Breast epithelium (tissue), 4 donors: ENCODE measurements at regions not wholly inside any gene's neighbourhood (a gene's known extent, or its start where the extent isn't known, plus 50 kb on each side); places are given as distances from the start of the nearest gene placed in this dataset.
"Not testable (repeated sequence)": the region's sequence is repeated elsewhere in the genome, so short reads cannot be mapped to it uniquely, and the experiment has no call there.

Experiments
- DNase-seq, 2 donors: peaks; one replicate each; pipeline ENCODE4 v3.0.0-alpha.2; 2019; ENCODE audit warnings: low spot score in 2 of 2
- H3K27ac ChIP-seq, 2 donors: fragments of 200-600 bp; sonication (generic) in 1 of 2; one replicate each; pipeline ENCODE4 v1.5.1; 2016 to 2019; ENCODE audit warnings: mild to moderate bottlenecking in 1 of 2
- H3K27me3 ChIP-seq, 2 donors: fragments of 200-600 bp; sonication (generic) in 1 of 2; one replicate each; pipeline versions ENCODE4 v1.5.1 to v1.6.0; 2017 to 2019; ENCODE audit warnings: control low read depth in 1 of 2, mild to moderate bottlenecking in 1 of 2
- H3K36me3 ChIP-seq: fragments of 200-600 bp; one replicate; pipeline ENCODE4 v1.5.1; 2019
- H3K4me1 ChIP-seq, 2 donors: fragments of 200-600 bp; sonication (generic); one replicate each; pipeline ENCODE4 v1.5.1; 2016 to 2019; ENCODE audit warnings: control low read depth in 1 of 2
- H3K4me3 ChIP-seq, 3 donors: fragments of 200-600 bp; sonication (generic); 1 replicate in 2 of 3; 2 replicates in 1 of 3; pipeline ENCODE4 v1.5.1; 2016 to 2019; ENCODE audit warnings: mild to moderate bottlenecking in 3 of 3, moderate library complexity in 2 of 3
- H3K9me3 ChIP-seq, 2 donors: fragments of 200-600 bp; sonication (generic) in 1 of 2; one replicate each; pipeline ENCODE4 v1.5.1; 2016 to 2019; ENCODE audit warnings: control low read depth in 1 of 2
- POLR2A ChIP-seq: fragments of 450-650 bp; IDR thresholded peaks from one replicate; pipeline ENCODE4 v1.6.1; 2016; ENCODE audit warnings: antibody characterized with exemption, mild to moderate bottlenecking, moderate library complexity
- POLR2AphosphoS5 ChIP-seq, 3 donors: sonication (generic); formaldehyde crosslinking; IDR thresholded peaks; one replicate each; pipeline ENCODE4 v1.6.1; 2017; ENCODE audit warnings: antibody characterized with exemption in 3 of 3
- intact Hi-C: fragments of 100-400 bp; cut with DNase I; formaldehyde crosslinking; loops from one replicate; pipeline ENCODE4 v1.15.1; 2023; ENCODE audit warnings: low total_unique reads
- TF ChIP-seq, protein P1 (sequence below), 3 donors: fragments of 450-650 bp; IDR thresholded peaks; one replicate each; pipeline ENCODE4 v1.5.1; 2016 to 2017; ENCODE audit warnings: antibody characterized with exemption in 3 of 3, mild to moderate bottlenecking in 3 of 3, moderate library complexity in 3 of 3

DNA sequence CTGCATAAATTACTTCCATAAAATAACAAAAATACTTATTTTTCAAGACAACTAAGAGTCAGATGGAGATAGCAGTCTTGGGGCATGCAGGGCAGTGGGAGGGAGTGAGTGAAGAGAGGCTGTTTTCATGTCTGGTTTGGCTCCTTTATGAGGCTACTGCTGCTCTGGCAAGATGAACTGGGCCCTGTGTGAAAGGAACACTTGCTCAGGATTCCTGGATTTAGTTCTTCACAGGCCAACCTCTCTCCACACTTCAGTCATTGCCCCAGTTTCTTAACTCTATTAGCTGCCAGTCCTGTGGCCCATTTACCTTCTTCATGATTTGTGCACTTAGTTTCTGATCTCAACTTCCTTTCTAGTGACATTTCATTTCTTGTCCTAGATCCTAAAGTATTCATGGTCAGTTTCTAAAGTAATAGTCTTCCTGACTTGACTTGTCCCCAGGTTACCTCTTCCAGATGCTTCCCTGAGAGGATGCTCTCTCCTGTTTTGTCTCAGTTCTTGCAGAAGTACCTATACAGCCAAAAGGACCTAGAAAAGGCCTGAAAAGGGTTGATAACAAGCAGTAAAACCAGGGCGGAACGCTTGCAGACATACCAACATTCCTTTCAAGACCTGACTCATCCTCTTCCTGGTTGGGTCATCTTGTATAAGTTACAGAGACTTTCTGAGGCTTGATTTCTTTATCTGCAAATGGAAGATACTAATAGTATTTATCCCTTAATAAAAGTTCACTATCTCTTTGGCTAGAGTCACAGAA, 77.0 kb upstream of the ZFAND5 start:
- H3K4me3 ChIP-seq, result no peak overlapping the region
- H3K36me3 ChIP-seq, result no peaks in the 10 kb centered on the region
- intact Hi-C loops, result no loop called here
- DNase-seq, result no peak
- no peaks in the 10 kb centered on the region for H3K9me3 ChIP-seq
- TF ChIP-seq, protein P1, sequence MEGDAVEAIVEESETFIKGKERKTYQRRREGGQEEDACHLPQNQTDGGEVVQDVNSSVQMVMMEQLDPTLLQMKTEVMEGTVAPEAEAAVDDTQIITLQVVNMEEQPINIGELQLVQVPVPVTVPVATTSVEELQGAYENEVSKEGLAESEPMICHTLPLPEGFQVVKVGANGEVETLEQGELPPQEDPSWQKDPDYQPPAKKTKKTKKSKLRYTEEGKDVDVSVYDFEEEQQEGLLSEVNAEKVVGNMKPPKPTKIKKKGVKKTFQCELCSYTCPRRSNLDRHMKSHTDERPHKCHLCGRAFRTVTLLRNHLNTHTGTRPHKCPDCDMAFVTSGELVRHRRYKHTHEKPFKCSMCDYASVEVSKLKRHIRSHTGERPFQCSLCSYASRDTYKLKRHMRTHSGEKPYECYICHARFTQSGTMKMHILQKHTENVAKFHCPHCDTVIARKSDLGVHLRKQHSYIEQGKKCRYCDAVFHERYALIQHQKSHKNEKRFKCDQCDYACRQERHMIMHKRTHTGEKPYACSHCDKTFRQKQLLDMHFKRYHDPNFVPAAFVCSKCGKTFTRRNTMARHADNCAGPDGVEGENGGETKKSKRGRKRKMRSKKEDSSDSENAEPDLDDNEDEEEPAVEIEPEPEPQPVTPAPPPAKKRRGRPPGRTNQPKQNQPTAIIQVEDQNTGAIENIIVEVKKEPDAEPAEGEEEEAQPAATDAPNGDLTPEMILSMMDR (IDR thresholded peaks at IDR 0.05), result no peak
- TF ChIP-seq POLR2AphosphoS5 (IDR thresholded peaks at IDR 0.05) (no peak), POLR2A (no peak)
- H3K27me3 ChIP-seq, result no peaks in the 10 kb centered on the region
- H3K27ac ChIP-seq, result no peak overlapping the region
- no peaks in the 10 kb centered on the region for H3K4me1 ChIP-seq

DNA sequence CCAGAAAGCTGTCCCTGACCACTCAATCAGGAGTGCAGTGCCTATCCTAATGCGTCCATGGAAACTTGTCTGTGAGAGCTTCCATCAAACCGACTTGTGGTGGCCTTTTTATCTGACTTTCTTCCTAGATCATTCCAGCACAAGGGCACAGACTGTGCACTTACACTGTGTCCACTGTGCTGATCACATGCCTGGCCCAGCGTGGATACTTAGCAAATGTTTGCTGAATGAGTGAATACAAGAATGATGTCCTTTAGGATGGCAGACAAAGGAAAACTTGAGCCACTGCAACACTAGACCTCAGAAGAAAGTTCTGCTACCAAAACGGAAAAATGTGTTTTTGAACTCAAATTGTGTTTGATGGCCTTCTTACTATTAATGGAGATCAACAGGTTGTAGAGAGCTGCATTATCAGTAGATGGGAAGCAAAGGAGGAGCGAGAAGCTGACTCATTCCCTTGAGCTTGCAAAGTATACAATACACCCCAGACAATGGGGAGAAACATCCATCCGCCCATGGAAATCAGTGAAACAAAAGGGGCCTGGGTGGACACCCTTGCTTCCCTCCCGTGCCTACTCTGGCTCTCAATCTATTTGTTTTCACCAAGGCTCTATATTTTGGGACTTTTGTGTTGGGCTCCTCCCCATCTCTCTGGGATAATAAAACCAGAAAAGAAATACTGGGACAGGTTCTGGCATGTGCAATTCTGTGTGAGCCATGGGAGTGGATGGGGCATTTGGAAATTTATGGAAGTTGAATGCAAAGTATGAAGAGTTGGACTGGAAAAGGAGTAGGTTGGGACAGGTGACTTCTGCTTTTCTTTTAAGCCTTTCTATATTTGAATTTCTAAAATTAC, 76.2 kb upstream of the ZFAND5 start:
- no peak overlapping the region for H3K27ac ChIP-seq
- TF ChIP-seq POLR2AphosphoS5 (IDR thresholded peaks at IDR 0.05) (no peak), POLR2A (no peak)
- TF ChIP-seq, protein P1 (IDR thresholded peaks at IDR 0.05), result no peak
- no peaks in the 10 kb centered on the region for H3K9me3 ChIP-seq
- intact Hi-C loops, result no loop called here
- no peaks in the 10 kb centered on the region for H3K27me3 ChIP-seq
- DNase-seq, result no peak
- H3K4me3 ChIP-seq, result no peak overlapping the region
- H3K36me3 ChIP-seq, result no peaks in the 10 kb centered on the region
- no peaks in the 10 kb centered on the region for H3K4me1 ChIP-seq

DNA sequence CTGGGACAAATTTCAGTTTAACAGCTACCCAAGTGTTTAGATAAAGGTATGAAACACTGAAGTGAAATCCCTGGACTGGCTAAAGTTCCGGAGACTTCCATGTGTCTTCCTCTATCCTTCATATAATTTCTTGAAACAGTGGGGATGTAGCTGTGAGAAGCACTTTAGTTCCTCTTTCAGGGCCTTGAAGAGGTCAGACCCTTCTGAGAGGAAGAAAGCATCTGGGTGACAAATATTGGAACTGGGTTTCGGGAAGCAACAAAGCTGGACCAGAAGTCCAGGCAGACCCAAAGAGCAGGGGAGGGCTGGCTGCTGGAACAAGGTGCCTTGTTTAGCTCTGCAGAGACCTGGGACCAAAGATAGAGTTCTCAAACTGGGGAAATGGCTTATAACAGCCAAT, 75.4 kb upstream of the ZFAND5 start:
- H3K9me3 ChIP-seq, result no peaks in the 10 kb centered on the region
- DNase-seq, result no peak
- no peak overlapping the region for H3K27ac ChIP-seq
- TF ChIP-seq POLR2AphosphoS5 (IDR thresholded peaks at IDR 0.05) (no peak), POLR2A (no peak)
- TF ChIP-seq, protein P1 (IDR thresholded peaks at IDR 0.05), result no peak
- no peak overlapping the region for H3K4me3 ChIP-seq
- H3K27me3 ChIP-seq, result no peaks in the 10 kb centered on the region
- no peaks in the 10 kb centered on the region for H3K36me3 ChIP-seq
- H3K4me1 ChIP-seq, result no peaks in the 10 kb centered on the region
- intact Hi-C loops, result no loop called here

DNA sequence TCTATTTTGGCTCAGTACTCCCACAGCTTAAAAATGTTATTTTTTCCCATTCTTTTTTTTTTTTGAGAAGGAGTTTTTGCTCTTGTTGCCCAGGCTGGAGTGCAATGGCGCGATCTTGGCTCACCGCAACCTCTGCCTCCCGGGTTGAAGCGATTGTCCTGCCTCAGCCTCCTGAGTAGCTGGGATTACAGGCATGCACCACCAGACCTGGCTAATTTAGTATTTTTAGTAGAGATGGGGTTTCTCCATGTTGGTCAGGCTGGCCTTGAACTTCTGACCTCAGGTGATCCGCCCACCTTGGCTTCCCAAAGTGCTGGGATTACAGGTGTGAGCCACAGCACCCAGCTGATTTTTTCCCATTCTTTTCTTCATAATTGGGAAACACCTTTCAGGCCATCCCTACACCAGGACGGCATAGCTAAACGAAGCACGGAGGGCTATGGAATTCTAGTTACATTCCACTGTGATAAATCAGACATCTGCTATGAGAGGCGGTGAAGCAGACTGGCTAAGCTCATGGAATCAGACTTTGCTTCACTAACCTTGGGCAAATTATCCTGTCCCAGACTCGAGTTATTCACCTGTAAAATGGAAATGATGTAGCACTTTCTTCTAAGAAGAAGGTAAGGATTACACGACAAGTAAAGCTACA, 68.7 kb upstream of the ZFAND5 start:
- H3K4me1 ChIP-seq, DNase-seq, H3K9me3 ChIP-seq, H3K4me3 ChIP-seq, H3K27ac ChIP-seq, H3K27me3 ChIP-seq, H3K36me3 ChIP-seq, intact Hi-C loops: not testable (repeated sequence)

DNA sequence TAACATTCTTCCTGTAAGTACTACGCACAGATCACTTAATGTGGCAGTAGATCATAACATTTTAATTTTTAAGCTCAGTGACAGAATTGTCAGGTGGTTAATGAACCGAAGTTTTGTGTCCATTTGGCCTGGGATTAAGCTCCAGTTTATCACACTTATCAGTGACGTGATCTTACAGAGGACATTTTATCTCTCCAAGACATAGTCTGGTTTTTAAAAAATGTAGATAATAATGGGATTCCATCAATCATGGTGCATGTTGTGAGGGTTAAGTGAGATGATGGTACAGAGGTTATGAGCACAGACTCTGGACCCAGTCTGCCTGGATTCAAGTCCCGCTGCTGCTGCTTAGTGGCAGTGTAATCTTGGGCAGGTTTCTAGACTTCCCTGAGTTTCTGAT, 66.0 kb upstream of the ZFAND5 start:
- no peaks in the 10 kb centered on the region for H3K4me1 ChIP-seq
- no peak overlapping the region for H3K4me3 ChIP-seq
- TF ChIP-seq POLR2A (no peak), POLR2AphosphoS5 (IDR thresholded peaks at IDR 0.05) (no peak)
- TF ChIP-seq, protein P1 (IDR thresholded peaks at IDR 0.05), result no peak
- no peaks in the 10 kb centered on the region for H3K9me3 ChIP-seq
- intact Hi-C loops, result no loop called here
- H3K27me3 ChIP-seq, result no peaks in the 10 kb centered on the region
- no peak overlapping the region for H3K27ac ChIP-seq
- H3K36me3 ChIP-seq, result no peaks in the 10 kb centered on the region
- no peak for DNase-seq
